Keratinocyte (primary cell): ENCODE measurements at regions not wholly inside any gene's neighbourhood (a gene's known extent, or its start where the extent isn't known, plus 50 kb on each side); places are given as distances from the start of the nearest gene placed in this dataset.

Experiments
- DNase-seq: peaks from one replicate; pipeline ENCODE4 v3.0.0-alpha.2; 2011; ENCODE audit warnings: low read depth, missing footprints, low spot score
- FAIRE-seq: peaks from 2 replicates; lab custom pipeline; 2011; peaks lifted over from hg19 to GRCh38; lab: Jason Lieb, UNC
- H2AFZ ChIP-seq: 2 replicates; pipeline ENCODE4 v1.6.0; 2012; ENCODE audit warnings: low read length, control low read depth, inconsistent platforms; ENCODE audit not compliant: control insufficient read depth
- H3K27ac ChIP-seq: 2 replicates; pipeline ENCODE4 v1.5.1; 2011; ENCODE audit warnings: low read length; ENCODE audit not compliant: control insufficient read depth, insufficient read depth
- H3K27me3 ChIP-seq: 3 replicates; pipeline ENCODE4 v1.6.0; 2011; ENCODE audit warnings: low read length; ENCODE audit not compliant: control insufficient read depth, insufficient read depth; ENCODE audit errors: extremely low read depth
- H3K36me3 ChIP-seq, 2 experiments: 2 replicates in 1 of 2; 3 replicates in 1 of 2; pipeline ENCODE4 v1.5.1; 2011; ENCODE audit warnings: low read length in 2 of 2, mild to moderate bottlenecking in 1 of 2; ENCODE audit not compliant: control insufficient read depth in 2 of 2, insufficient read depth in 2 of 2; ENCODE audit errors: extremely low read depth in 1 of 2
- H3K4me1 ChIP-seq: 3 replicates; pipeline ENCODE4 v1.5.1; 2011; ENCODE audit warnings: low read length; ENCODE audit not compliant: control insufficient read depth, insufficient read depth; ENCODE audit errors: extremely low read depth
- H3K4me2 ChIP-seq: 3 replicates; pipeline ENCODE4 v1.6.0; 2011; ENCODE audit warnings: low read depth, low read length; ENCODE audit not compliant: control insufficient read depth, insufficient read depth; ENCODE audit errors: extremely low read depth
- H3K4me3 ChIP-seq, 3 experiments: fragments of 200-600 bp in 1 of 3; sonication (generic) in 1 of 3; 2 replicates in 2 of 3; 3 replicates in 1 of 3; pipeline ENCODE4 v1.5.1; 2011 to 2016; ENCODE audit warnings: low read length in 3 of 3, mild to moderate bottlenecking in 3 of 3, control low read depth in 2 of 3, inconsistent platforms in 1 of 3, low read depth in 1 of 3, mixed read lengths in 1 of 3, mixed run types in 1 of 3, moderate library complexity in 1 of 3; ENCODE audit not compliant: control insufficient read depth in 2 of 3, insufficient read depth in 2 of 3; ENCODE audit errors: extremely low read depth in 1 of 3
- H3K79me2 ChIP-seq: 2 replicates; pipeline ENCODE4 v1.6.0; 2012; ENCODE audit warnings: low read length; ENCODE audit not compliant: control insufficient read depth, insufficient read depth
- H3K9ac ChIP-seq: 3 replicates; pipeline ENCODE4 v1.6.0; 2011; ENCODE audit warnings: low read length; ENCODE audit not compliant: control insufficient read depth, insufficient read depth; ENCODE audit errors: extremely low read depth
- H3K9me1 ChIP-seq: 3 replicates; pipeline ENCODE4 v1.6.0; 2011; ENCODE audit warnings: low read length; ENCODE audit not compliant: control insufficient read depth, insufficient read depth; ENCODE audit errors: extremely low read depth
- H3K9me3 ChIP-seq: 2 replicates; pipeline ENCODE4 v1.5.1; 2012; ENCODE audit warnings: low read depth, low read length; ENCODE audit not compliant: control insufficient read depth
- H4K20me1 ChIP-seq: 3 replicates; pipeline ENCODE4 v1.6.0; 2011; ENCODE audit warnings: low read length; ENCODE audit not compliant: control insufficient read depth, insufficient read depth; ENCODE audit errors: extremely low read depth
- EZH2 ChIP-seq: IDR thresholded peaks from one replicate; pipeline ENCODE4 v1.6.1; 2012; ENCODE audit warnings: inconsistent platforms, mild to moderate bottlenecking, low read length, moderate library complexity
- dilution Hi-C: fragments of 300-500 bp; cut with MboI; formaldehyde crosslinking; loops from one replicate; pipeline ENCODE4 v1.7.0; 2020; ENCODE audit warnings: low sequenced_read_pairs; ENCODE audit not compliant: extremely low pct_ligation_motif_present
- TF ChIP-seq, protein P1 (sequence below), 3 experiments: IDR thresholded peaks in 1 of 3; conservative IDR thresholded peaks in 1 of 3; optimal IDR thresholded peaks in 1 of 3; 2 replicates in 2 of 3; 3 replicates in 1 of 3; pipeline versions ENCODE3 to v1.5.1; 2011; ENCODE audit warnings: low read length in 3 of 3, mild to moderate bottlenecking in 3 of 3, moderate library complexity in 2 of 3, control low read depth in 1 of 3, inconsistent platforms in 1 of 3; ENCODE audit not compliant: insufficient read depth in 2 of 3; ENCODE audit errors: extremely low read depth in 1 of 3

DNA sequence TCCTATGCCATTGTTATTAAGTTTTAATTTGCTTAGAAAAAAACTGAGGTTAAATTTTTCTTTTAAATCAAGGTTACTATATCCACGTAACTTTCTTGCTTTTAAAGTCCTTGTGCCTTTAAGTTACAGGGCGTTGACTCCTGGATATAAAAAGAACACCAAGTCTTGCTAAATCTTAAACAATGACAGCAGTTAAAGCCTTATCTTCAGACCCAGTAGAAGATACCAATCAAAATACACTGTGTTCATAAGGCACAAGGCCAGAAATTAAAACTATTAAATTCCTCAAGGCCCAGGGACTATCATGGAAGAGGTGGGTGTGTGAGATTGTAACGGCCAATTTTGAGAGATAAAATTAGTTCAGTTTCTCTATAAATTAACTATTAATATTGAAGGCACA is 60.4 kb downstream of the PAGE2 start:
- Histone ChIP-seq H3K4me2 (no peak overlapping the region), H4K20me1 (no peaks in the 10 kb centered on the region), H3K9ac (no peak overlapping the region), H3K79me2 (no peaks in the 10 kb centered on the region), H2AFZ (no peak overlapping the region), H3K9me1 (no peaks in the 10 kb centered on the region), H3K4me1 (no peaks in the 10 kb centered on the region), H3K4me3 (no peak overlapping the region), H3K9me3 (no peaks in the 10 kb centered on the region), H3K27me3 (no peaks in the 10 kb centered on the region), H3K27ac (no peak overlapping the region), H3K36me3 (no peaks in the 10 kb centered on the region)
- FAIRE-seq: no peak
- no peak for DNase-seq
- no peak for TF ChIP-seq EZH2
- TF ChIP-seq, protein P1, sequence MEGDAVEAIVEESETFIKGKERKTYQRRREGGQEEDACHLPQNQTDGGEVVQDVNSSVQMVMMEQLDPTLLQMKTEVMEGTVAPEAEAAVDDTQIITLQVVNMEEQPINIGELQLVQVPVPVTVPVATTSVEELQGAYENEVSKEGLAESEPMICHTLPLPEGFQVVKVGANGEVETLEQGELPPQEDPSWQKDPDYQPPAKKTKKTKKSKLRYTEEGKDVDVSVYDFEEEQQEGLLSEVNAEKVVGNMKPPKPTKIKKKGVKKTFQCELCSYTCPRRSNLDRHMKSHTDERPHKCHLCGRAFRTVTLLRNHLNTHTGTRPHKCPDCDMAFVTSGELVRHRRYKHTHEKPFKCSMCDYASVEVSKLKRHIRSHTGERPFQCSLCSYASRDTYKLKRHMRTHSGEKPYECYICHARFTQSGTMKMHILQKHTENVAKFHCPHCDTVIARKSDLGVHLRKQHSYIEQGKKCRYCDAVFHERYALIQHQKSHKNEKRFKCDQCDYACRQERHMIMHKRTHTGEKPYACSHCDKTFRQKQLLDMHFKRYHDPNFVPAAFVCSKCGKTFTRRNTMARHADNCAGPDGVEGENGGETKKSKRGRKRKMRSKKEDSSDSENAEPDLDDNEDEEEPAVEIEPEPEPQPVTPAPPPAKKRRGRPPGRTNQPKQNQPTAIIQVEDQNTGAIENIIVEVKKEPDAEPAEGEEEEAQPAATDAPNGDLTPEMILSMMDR (optimal IDR thresholded peaks at IDR 0.05 in 1 of 3, IDR thresholded peaks at IDR 0.05 in 1 of 3, conservative IDR thresholded peaks at IDR 0.05 in 1 of 3; ENCODE audit: extremely low read depth in 1 of 3, insufficient read depth in 2 of 3, low read length in 3 of 3): no peak
- dilution Hi-C loops: no loop called here

DNA sequence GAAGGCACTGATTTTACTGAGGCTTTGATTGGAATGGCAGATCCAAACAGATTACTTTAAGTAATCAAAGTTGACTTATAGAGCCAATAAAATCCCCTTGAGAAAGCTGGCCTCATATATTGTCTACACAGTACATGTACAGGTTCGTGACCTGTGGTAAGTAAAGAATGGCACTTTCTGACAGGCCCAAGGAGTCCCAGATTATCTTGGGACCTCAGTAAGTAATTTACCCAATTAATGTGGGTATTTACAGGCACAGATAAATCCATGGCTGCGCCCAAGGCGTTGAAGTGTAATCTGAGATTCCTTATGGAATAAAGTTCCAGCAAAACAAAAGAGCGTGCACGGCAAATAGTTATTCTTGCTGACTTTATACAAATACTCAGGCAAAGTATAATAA is 62.4 kb downstream of the PAGE2 start:
- dilution Hi-C loops: no loop called here
- Histone ChIP-seq H4K20me1 (no peaks in the 10 kb centered on the region), H3K4me1 (no peaks in the 10 kb centered on the region), H3K4me2 (no peak overlapping the region), H3K27me3 (no peaks in the 10 kb centered on the region), H3K4me3 (no peak overlapping the region), H3K9me3 (no peaks in the 10 kb centered on the region), H3K36me3 (no peaks in the 10 kb centered on the region), H3K79me2 (no peaks in the 10 kb centered on the region), H3K9ac (no peak overlapping the region), H3K27ac (no peak overlapping the region), H3K9me1 (no peaks in the 10 kb centered on the region), H2AFZ (no peak overlapping the region)
- no peak for FAIRE-seq
- DNase-seq: no peak
- TF ChIP-seq, protein P1 (optimal IDR thresholded peaks at IDR 0.05 in 1 of 3, IDR thresholded peaks at IDR 0.05 in 1 of 3, conservative IDR thresholded peaks at IDR 0.05 in 1 of 3; ENCODE audit: extremely low read depth in 1 of 3, insufficient read depth in 2 of 3, low read length in 3 of 3): no peak
- TF ChIP-seq EZH2: no peak
